SK-N-MC (cell line): ENCODE measurements at regions not wholly inside any gene's neighbourhood (a gene's known extent, or its start where the extent isn't known, plus 50 kb on each side); places are given as distances from the start of the nearest gene placed in this dataset.

ENCODE experiments used
- EZH2 ChIP-seq: fragments of 200-600 bp; sonication (generic); IDR thresholded peaks from one replicate; pipeline ENCODE4 v1.6.1; 2017; ENCODE audit warnings: antibody characterized with exemption
- FOXP2 ChIP-seq: optimal IDR thresholded peaks from 2 replicates; pipeline ENCODE3; 2011; ENCODE audit warnings: mild to moderate bottlenecking, moderate library complexity; ENCODE audit not compliant: insufficient read depth; ENCODE audit errors: extremely low read length, control extremely low read depth
- POLR2AphosphoS5 ChIP-seq: IDR thresholded peaks from 2 replicates; pipeline ENCODE4 v1.6.1; 2012; ENCODE audit warnings: mild to moderate bottlenecking, low read depth, low read length, borderline replicate concordance

- no peak for TF ChIP-seq POLR2AphosphoS5
- TF ChIP-seq EZH2, result no peak
- no peak for TF ChIP-seq FOXP2
Measured at GRCh38 chr4:30399476-30399875, 320.7 kb upstream of the PCDH7 start.
